ENCODE measurements at regions not wholly inside any gene's neighbourhood (a gene's known extent, or its start where the extent isn't known, plus 50 kb on each side); places are given as distances from the start of the nearest gene placed in this dataset.
"Not testable (repeated sequence)": the region's sequence is repeated elsewhere in the genome, so short reads cannot be mapped to it uniquely, and the experiment has no call there.

GRCh38 chr3:11898611-11899325 lies 52.1 kb upstream of the TAMM41 start:
- 79% methylated on average over 3 of the region's 18 CpGs for WGBS (ENCODE audit: insufficient coverage, low coverage, low lambda C conversion rate, missing lambda C conversion rate)
- Histone ChIP-seq H3K27me3 (no peaks in the 10 kb centered on the region), H3K27ac (no peak overlapping the region), H3K4me1 (no peaks in the 10 kb centered on the region), H3K36me3 (no peaks in the 10 kb centered on the region), H3K9me3 (no peaks in the 10 kb centered on the region), H3K4me3 (no peak overlapping the region)
- no peak for DNase-seq
- intact Hi-C loops (cut with DNase I): no loop called here
- TF ChIP-seq POLR2A (IDR thresholded peaks at IDR 0.05) (no peak), CTCF (IDR thresholded peaks at IDR 0.05) (no peak)
- ATAC-seq: peak in 1 of 4 donors; percentile 16

GRCh38 chr3:11899389-11899788 lies 52.7 kb upstream of the TAMM41 start:
- WGBS (ENCODE audit: insufficient coverage, low coverage, low lambda C conversion rate, missing lambda C conversion rate): no CpG with 5 or more reads among the region's 9 CpGs
- ATAC-seq; H3K36me3 ChIP-seq; H3K4me3 ChIP-seq; H3K27me3 ChIP-seq; H3K27ac ChIP-seq; H3K4me1 ChIP-seq; intact Hi-C loops (cut with DNase I); DNase-seq; H3K9me3 ChIP-seq: not testable (repeated sequence)

GRCh38 chr3:11899826-11900225 lies 53.1 kb upstream of the TAMM41 start:
- H3K4me3 ChIP-seq: no peak overlapping the region
- TF ChIP-seq POLR2A (IDR thresholded peaks at IDR 0.05) (no peak), CTCF (IDR thresholded peaks at IDR 0.05) (no peak)
- WGBS (ENCODE audit: insufficient coverage, low coverage, low lambda C conversion rate, missing lambda C conversion rate): no CpG with 5 or more reads among the region's 12 CpGs

GRCh38 chr3:11900824-11901223 lies 54.1 kb upstream of the TAMM41 start:
- Histone ChIP-seq H3K4me3 (no peak overlapping the region), H3K9me3 (no peaks in the 10 kb centered on the region), H3K36me3 (no peaks in the 10 kb centered on the region), H3K27me3 (no peaks in the 10 kb centered on the region), H3K4me1 (no peaks in the 10 kb centered on the region), H3K27ac (no peak overlapping the region)
- ATAC-seq: peak in 1 of 4 donors; percentile 20
- no CpG with 5 or more reads among the region's 10 CpGs for WGBS (ENCODE audit: insufficient coverage, low coverage, low lambda C conversion rate, missing lambda C conversion rate)
- TF ChIP-seq CTCF (IDR thresholded peaks at IDR 0.05) (no peak), POLR2A (IDR thresholded peaks at IDR 0.05) (no peak)
- intact Hi-C loops (cut with DNase I): no loop called here
- DNase-seq: no peak

More at GRCh38 chr3:11899826-11900225, 53.1 kb upstream of the TAMM41 start:
- ATAC-seq (no peak), DNase-seq (no peak)
- no peak overlapping the region for H3K27ac ChIP-seq
- intact Hi-C loops (cut with DNase I): no loop called here
- no peaks in the 10 kb centered on the region for H3K4me1 ChIP-seq
- H3K36me3 ChIP-seq: no peaks in the 10 kb centered on the region
- H3K27me3 ChIP-seq: no peaks in the 10 kb centered on the region
- H3K9me3 ChIP-seq: no peaks in the 10 kb centered on the region

GRCh38 chr3:11901286-11901875 lies 54.7 kb upstream of the TAMM41 start:
- TF ChIP-seq POLR2A (IDR thresholded peaks at IDR 0.05): no peak
- TF ChIP-seq CTCF (IDR thresholded peaks at IDR 0.05): no peak
- intact Hi-C loops (cut with DNase I): no loop called here
- Histone ChIP-seq H3K27ac (no peak overlapping the region), H3K4me3 (no peak overlapping the region), H3K27me3 (no peaks in the 10 kb centered on the region), H3K4me1 (no peaks in the 10 kb centered on the region), H3K36me3 (no peaks in the 10 kb centered on the region), H3K9me3 (no peaks in the 10 kb centered on the region)
- ATAC-seq (peak in 1 of 4 donors; percentile 35), DNase-seq (no peak)
- WGBS (ENCODE audit: insufficient coverage, low coverage, low lambda C conversion rate, missing lambda C conversion rate): 100% methylated on average over 1 of the region's 7 CpGs

All from right lobe of liver (tissue), 6 donors.